ENCODE measurements at regions not wholly inside any gene's neighbourhood (a gene's known extent, or its start where the extent isn't known, plus 50 kb on each side); places are given as distances from the start of the nearest gene placed in this dataset.

DNA sequence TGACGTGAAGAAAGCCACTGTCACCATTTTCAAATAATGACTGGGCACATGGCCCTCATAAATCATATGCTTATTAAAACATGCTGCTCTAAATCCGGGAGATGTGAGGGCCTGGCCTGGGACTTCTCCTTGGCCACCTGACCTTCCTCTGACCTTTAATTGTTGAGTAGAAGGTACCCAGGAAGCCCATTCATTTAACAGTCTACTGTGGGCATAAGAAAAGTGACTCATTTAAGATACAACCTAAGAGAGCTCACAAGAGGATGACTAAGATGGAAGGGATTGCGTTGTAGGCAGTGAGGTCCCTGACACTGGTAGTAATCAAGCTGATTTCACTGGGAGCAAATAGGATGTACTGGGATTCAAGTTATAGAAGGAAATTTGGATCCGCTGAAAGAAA is 203.4 kb upstream of the GPR26 start:
- TF ChIP-seq, protein P1, sequence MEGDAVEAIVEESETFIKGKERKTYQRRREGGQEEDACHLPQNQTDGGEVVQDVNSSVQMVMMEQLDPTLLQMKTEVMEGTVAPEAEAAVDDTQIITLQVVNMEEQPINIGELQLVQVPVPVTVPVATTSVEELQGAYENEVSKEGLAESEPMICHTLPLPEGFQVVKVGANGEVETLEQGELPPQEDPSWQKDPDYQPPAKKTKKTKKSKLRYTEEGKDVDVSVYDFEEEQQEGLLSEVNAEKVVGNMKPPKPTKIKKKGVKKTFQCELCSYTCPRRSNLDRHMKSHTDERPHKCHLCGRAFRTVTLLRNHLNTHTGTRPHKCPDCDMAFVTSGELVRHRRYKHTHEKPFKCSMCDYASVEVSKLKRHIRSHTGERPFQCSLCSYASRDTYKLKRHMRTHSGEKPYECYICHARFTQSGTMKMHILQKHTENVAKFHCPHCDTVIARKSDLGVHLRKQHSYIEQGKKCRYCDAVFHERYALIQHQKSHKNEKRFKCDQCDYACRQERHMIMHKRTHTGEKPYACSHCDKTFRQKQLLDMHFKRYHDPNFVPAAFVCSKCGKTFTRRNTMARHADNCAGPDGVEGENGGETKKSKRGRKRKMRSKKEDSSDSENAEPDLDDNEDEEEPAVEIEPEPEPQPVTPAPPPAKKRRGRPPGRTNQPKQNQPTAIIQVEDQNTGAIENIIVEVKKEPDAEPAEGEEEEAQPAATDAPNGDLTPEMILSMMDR (IDR thresholded peaks at IDR 0.05) = no peak
- no peak for TF ChIP-seq POLR2A (IDR thresholded peaks at IDR 0.05)

Measured in lower leg skin (tissue), 3 donors.